Right kidney (tissue), 1 donor: ENCODE measurements at regions not wholly inside any gene's neighbourhood (a gene's known extent, or its start where the extent isn't known, plus 50 kb on each side); places are given as distances from the start of the nearest gene placed in this dataset.
"Not testable (repeated sequence)": the region's sequence is repeated elsewhere in the genome, so short reads cannot be mapped to it uniquely, and the experiment has no call there.

Experiments
- DNase-seq: peaks from one replicate; pipeline ENCODE4 v3.0.0-alpha.2; 2016

GRCh38 chr3:81363816-81364215, 397.6 kb downstream of the GBE1 start:
- DNase-seq = no peak

GRCh38 chr3:81354119-81354518, 407.3 kb downstream of the GBE1 start:
- no peak for DNase-seq

GRCh38 chr3:81352867-81353266, 408.6 kb downstream of the GBE1 start:
- DNase-seq = no peak

- DNase-seq = no peak
Measured at GRCh38 chr3:81349816-81350340, 411.6 kb downstream of the GBE1 start.

- DNase-seq = peak; percentile 1
Measured at GRCh38 chr3:81339040-81339845, 422.2 kb downstream of the GBE1 start.

- DNase-seq = no peak
Measured at GRCh38 chr3:81336470-81336869, 425.0 kb downstream of the GBE1 start.

GRCh38 chr3:81329835-81330234, 431.6 kb downstream of the GBE1 start:
- not testable (repeated sequence) for DNase-seq

GRCh38 chr3:81326245-81326644, 435.2 kb downstream of the GBE1 start:
- DNase-seq = no peak

GRCh38 chr3:81320862-81321261, 440.6 kb downstream of the GBE1 start:
- DNase-seq = no peak

- no peak for DNase-seq
Measured at GRCh38 chr3:81315030-81315429, 446.4 kb downstream of the GBE1 start.

- DNase-seq = no peak
Measured at GRCh38 chr3:81311321-81311720, 450.1 kb downstream of the GBE1 start.

- no peak for DNase-seq
Measured at GRCh38 chr3:81308306-81308705, 453.1 kb downstream of the GBE1 start.

GRCh38 chr3:81307221-81307620, 454.2 kb downstream of the GBE1 start:
- no peak for DNase-seq

- no peak for DNase-seq
Measured at GRCh38 chr3:81303321-81303720, 458.1 kb downstream of the GBE1 start.

- peak; percentile 15 for DNase-seq
Measured at GRCh38 chr3:81302045-81302444, 459.4 kb downstream of the GBE1 start.

- no peak for DNase-seq
Measured at GRCh38 chr3:81301230-81301629, 460.2 kb downstream of the GBE1 start.

- DNase-seq = no peak
Measured at GRCh38 chr3:81300324-81300927, 461.0 kb downstream of the GBE1 start.

- no peak for DNase-seq
Measured at GRCh38 chr3:81299481-81299880, 462.0 kb downstream of the GBE1 start.

GRCh38 chr3:81295906-81296577, 465.4 kb downstream of the GBE1 start:
- no peak for DNase-seq

GRCh38 chr3:81293156-81293555, 468.3 kb downstream of the GBE1 start:
- no peak for DNase-seq

- DNase-seq = no peak
Measured at GRCh38 chr3:81291586-81291985, 469.9 kb downstream of the GBE1 start.

GRCh38 chr3:81289676-81290075, 471.8 kb downstream of the GBE1 start:
- DNase-seq = no peak
